Activated CD4-positive, alpha-beta T cell treated with anti-CD3 and anti-CD28 coated beads, Interleukin-10, Interleukin-2, amounts not matched to agents 100 ng/mL and 50 ng/mL, durations not matched to agents 16 hours and 8 hours (primary cell): ENCODE measurements at regions not wholly inside any gene's neighbourhood (a gene's known extent, or its start where the extent isn't known, plus 50 kb on each side); places are given as distances from the start of the nearest gene placed in this dataset.
"Not testable (repeated sequence)": the region's sequence is repeated elsewhere in the genome, so short reads cannot be mapped to it uniquely, and the experiment has no call there.

ENCODE experiments used
- DNase-seq: peaks from one replicate; pipeline ENCODE4 v3.0.0-alpha.2; 2020

DNA sequence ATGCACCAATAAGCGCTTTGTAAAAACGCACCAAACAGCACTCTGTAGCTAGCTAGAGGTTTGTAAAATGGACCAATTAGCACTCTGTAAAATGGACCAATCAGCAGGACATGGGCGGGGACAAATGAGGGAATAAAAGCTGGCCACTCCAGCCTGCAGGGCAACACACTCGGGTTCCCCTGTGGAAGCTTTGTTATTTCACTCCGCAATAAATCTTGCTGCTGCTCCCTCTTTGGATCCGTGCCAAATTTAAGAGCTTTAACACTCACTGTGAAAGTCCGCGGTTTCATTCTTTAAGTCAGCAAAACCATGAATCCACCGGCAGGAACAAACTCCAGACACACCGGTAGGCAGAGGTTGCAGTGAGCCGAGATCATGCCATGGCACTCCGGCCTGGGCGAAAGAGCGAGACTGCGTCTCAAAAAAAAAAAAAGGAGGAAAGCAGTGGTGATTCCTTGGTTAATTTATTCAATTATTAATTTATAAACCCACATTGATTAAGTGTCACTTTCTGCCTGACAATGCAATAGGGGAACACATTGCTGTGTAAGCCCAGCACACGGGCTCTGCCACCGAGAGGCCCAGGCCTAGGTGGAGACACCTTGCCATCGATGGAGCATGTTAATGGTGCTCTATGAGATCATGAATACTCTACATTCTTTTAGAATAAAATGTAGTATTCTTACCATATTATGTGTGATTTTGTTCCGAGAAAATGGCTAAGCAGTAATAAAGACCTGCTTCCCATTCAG is 687.6 kb upstream of the HS6ST1 start:
- DNase-seq, result peak; percentile 18

DNA sequence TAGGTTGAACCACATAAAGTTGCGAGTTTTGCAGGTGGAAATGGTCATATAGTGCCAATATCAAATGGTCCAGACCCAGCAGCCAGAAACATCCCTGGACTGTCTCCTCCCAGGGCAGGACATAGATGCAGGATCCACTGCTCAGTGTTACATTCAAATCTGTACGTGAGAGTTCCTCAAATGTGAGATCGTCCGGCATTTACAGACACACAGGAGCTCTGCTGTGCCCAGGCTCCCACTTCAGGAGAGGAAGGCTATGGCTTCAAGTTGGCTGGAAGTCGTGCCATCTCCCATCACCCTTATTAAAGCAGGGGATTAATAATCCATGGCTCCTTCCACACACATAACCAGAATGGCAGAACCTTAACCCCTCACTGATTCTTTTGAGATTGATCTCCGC is 688.2 kb upstream of the HS6ST1 start:
- DNase-seq, result no peak

- DNase-seq, result no peak
Observed at GRCh38 chr2:129008055-129008880, 689.6 kb upstream of the HS6ST1 start.

DNA sequence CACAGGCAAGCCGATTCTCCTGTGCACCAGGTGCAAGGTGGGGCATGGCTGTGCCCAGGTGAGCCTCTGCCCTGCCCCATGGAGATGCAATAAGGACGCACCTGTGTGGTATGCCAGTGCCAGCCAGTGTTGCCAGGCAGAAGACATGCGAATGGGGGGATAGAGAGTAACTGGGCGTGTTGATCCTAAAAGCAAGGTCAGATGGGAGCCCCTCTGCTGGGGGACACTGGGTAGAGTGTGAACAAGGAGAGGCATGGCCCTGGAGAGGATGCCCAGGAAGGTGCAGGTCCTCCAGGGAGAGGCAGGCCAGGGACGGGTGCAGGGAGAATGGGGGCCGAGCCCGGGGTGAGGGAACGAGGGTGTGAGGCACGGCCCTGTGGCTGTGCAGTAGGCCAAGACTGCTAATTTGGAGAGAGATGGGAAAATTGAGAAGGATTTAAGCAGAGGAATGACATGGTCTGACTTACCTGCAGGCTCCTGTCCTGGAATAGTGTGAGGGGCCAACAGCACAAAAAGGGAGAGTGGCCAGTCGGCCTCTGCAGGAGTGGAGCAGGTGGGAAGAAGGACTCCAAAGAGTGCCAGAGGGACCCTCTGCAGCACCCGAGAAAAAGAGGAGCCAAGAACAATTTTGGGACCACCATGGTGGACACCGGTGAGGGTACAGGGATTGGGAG is 690.4 kb upstream of the HS6ST1 start:
- no peak for DNase-seq

DNA sequence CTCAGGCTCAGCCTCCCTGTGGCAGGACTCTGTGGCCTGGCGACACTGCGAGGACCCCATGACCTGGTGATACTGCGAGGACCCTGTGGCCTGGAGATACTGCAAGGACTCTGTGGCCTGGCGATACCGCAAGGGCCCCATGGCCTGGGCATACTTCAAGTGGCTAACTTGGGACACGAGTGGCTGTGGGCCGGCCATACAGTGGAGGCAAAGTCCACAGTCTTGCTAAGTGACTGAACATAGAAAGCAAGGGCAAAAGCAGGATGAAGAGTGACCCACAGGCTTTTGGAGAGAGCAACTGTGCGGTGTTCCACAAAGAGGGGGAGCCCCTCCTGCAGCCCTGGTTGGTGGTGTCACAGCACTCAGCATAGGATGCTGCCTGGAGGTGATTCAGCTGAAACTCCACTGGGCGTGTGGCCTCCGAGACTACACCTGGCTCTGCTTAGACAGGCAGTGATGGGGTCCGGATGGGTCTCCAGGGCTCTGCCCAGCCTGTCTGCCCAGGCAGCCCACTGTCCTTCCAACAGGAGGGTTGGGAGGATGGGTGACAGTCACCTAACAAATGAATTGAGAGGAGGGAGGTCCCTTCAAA is 691.0 kb upstream of the HS6ST1 start:
- DNase-seq, result no peak

DNA sequence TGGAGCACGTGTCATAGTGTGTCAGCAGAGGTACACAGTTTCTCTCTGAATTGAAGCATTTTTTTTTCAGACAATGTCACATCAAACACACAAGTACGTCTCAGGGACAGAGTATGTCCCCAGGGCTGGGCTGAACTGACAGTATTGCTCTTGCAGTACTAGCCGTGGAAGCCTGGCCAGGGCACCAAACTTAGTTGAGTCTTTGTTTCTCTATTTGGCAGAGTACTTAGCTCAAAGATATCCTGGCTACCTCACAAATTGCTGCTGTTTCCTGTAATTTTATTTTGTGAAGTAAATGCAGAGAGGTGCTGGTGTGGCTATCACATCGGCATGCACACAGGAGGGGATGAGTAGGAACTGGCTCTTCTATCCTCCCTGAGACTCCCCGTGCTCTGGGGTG is 691.6 kb upstream of the HS6ST1 start:
- DNase-seq, result no peak

DNA sequence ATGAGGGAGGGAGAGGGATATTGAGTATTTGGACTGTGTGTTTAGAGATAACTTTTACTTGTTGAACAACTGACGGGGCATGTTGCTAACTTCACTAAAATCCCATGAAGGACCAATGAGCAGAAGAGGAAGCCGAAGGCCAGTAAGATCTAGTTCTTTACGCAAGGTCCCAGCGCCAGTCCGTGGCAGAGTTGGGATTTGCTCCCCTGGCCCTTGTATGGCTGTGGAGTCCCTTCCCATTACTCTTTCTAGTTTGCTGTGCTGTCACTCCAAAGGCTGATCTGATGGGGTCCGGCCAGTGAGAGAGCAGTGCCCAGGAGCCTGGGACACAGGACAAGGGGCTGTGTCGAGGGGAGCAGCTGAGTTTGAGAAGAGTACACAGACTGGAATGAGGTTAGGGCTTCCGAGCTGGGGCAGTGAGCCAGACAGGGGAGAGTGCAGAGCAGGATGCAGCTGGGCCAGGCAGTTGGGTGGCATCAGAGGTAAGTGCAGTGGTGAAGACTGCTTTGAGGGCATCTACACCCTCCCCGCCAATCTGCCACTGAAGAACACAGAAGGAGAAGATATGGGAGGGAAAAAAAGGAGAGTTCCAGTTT is 692.9 kb upstream of the HS6ST1 start:
- no peak for DNase-seq

DNA sequence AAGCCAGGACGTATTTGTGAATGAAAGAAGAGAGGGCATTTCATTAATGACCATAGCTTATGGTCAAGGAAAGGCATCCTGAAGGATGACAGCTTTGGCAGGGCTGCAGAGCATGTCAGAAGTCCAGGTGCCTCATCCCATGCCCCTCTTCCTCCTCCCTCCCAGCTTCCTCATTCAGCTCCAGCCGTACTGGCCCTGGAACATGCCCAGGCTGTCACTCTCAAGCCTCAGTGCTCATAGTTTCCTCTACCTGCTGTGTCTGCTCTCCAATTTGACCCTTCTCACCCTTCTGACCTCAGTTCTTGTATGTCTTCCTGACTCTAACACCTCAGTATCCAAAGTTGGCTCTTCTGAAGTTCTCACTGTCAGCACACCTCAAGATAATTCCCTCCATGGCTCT is 695.8 kb upstream of the HS6ST1 start:
- no peak for DNase-seq

- DNase-seq, result no peak
Observed at GRCh38 chr2:129015397-129016285, 697.0 kb upstream of the HS6ST1 start.

GRCh38 chr2:129016972-129017371 is 698.3 kb upstream of the HS6ST1 start:
- DNase-seq, result no peak

DNA sequence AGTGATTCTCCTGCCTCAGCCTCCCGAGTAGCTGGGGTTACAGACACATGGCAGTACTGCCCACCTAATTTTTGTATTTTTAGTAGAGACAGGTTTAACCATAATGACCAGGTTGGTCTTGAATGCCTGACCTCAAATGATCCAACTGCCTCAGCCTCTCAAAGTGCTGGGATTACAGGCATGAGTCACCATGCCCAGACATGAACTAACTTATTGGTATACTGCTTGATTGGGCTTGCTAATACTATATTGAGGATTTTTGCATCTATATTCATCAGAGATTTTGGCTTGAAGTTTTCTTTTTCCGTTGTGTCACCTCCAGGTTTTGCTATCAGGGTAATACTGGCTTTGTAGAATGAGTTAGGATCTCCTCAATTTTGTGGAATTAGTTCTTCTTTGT is 706.1 kb upstream of the HS6ST1 start:
- no peak for DNase-seq

- DNase-seq, result no peak
Observed at GRCh38 chr2:129035992-129036391, 717.3 kb upstream of the HS6ST1 start.

- not testable (repeated sequence) for DNase-seq
Observed at GRCh38 chr2:129043677-129044076, 725.0 kb upstream of the HS6ST1 start.

GRCh38 chr2:129046475-129046874 is 727.8 kb upstream of the HS6ST1 start:
- DNase-seq, result not testable (repeated sequence)

- no peak for DNase-seq
Observed at GRCh38 chr2:129050101-129050500, 731.4 kb upstream of the HS6ST1 start.

- no peak for DNase-seq
Observed at GRCh38 chr2:129055242-129055641, 736.6 kb upstream of the HS6ST1 start.

DNA sequence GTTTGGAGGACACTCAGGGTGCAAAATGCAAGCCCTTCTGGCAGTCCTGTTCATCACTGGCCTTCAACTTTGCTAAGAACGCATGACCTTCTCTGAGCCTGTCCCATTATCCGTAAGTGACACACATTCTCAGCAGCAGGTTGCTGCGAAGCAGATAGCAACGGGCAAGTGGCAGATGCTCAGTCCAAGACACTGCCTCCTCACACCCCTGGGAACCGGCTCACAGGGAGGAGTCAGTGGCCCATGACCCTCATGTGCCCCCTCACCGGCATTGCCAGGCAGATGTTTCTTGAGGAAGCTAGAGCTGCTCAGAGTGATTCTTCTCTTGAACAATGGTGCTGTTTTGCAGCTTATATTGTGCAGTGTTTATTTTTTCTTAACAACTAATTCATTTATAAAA is 737.2 kb upstream of the HS6ST1 start:
- no peak for DNase-seq

DNA sequence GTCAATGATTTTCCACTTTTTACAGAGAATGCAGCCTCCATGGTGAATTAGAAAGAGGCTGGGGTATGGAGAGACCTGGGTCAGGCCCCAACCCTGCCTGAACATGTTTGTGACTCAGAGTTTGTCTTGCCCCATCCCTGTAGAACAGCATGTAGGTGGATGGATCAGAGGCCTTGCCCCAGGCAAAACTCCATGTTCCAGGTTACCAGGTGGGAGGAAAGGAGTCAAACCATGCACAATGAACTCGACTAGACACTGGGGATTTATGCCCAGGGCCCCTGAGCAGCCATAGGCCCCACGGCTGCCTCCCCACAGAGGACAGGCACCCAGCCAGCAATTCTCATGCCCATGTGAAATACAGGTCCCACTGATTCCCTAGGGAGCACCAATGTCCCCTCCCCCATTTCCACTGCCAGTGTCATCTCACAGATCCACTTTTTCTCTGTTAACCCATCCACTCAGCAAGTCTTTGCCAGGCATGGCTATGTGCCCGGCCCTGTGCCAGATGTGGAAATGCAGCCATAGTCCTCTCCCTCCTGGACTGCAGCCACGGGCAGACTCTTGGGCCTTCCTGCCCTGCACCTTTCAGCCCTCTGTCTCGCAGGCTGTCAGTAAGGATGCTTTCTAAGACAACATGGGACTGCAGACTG is 737.8 kb upstream of the HS6ST1 start:
- no peak for DNase-seq

GRCh38 chr2:129056959-129057317 is 738.3 kb upstream of the HS6ST1 start:
- no peak for DNase-seq

DNA sequence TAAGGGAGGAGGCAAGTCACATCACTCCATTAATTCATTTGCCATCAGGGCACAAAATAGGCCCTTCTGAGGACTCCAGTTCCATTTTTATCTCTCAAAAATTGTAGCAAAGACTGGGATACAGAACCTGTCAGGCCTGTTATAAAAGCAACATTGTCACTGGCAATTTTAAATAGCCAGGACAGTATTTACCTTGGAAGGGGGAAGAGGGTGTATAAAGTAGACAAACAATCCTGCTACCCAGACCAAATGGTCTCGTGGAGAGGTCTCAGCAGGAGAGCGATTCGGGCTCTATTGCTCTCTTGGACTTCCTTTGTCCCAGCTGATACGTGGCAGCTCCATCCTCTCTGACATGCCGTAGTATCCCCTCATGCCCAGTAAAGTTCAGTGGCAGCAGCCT is 740.3 kb upstream of the HS6ST1 start:
- DNase-seq, result no peak

- DNase-seq, result no peak
Observed at GRCh38 chr2:129059476-129059875, 740.8 kb upstream of the HS6ST1 start.
